HL-60 (cell line): ENCODE measurements at regions not wholly inside any gene's neighbourhood (a gene's known extent, or its start where the extent isn't known, plus 50 kb on each side); places are given as distances from the start of the nearest gene placed in this dataset.

Experiments
- DNase-seq, 2 experiments: peaks; one replicate each; pipeline ENCODE4 v3.0.0-alpha.2; 2010 to 2020; ENCODE audit warnings: low read depth in 1 of 2, low spot score in 1 of 2
- H3K27ac ChIP-seq: fragments of 250-450 bp; sonication (Bioruptor Pico); replicated peaks from 2 replicates; pipeline ENCODE4 v1.5.1; 2020; ENCODE audit warnings: mild to moderate bottlenecking, moderate library complexity
- H3K27me3 ChIP-seq: fragments of 250-450 bp; sonication (Bioruptor Pico); 2 replicates; pipeline ENCODE4 v1.5.1; 2021; ENCODE audit warnings: mild to moderate bottlenecking, moderate library complexity; ENCODE audit not compliant: insufficient read depth, poor library complexity, severe bottlenecking
- H3K4me3 ChIP-seq: replicated peaks from 2 replicates; pipeline ENCODE4 v1.5.1; 2011; ENCODE audit warnings: mild to moderate bottlenecking, control low read depth, low read length; ENCODE audit not compliant: insufficient read depth
- GABPA ChIP-seq: IDR thresholded peaks from 2 replicates; pipeline ENCODE4 v1.6.1; 2012; ENCODE audit warnings: low read depth
- POLR2AphosphoS5 ChIP-seq: IDR thresholded peaks from 2 replicates; pipeline ENCODE4 v1.6.1; 2012; ENCODE audit warnings: low read depth
- SPI1 ChIP-seq: IDR thresholded peaks from 2 replicates; pipeline ENCODE4 v1.6.1; 2012; ENCODE audit warnings: low read depth, mild to moderate bottlenecking, borderline replicate concordance
- TF ChIP-seq, protein P1 (sequence below): IDR thresholded peaks from one replicate; pipeline ENCODE4 v1.5.1; 2011; ENCODE audit warnings: low read length, control low read depth, inconsistent platforms; ENCODE audit not compliant: insufficient read depth
- TF ChIP-seq, protein P2 (sequence below): IDR thresholded peaks from 2 replicates; pipeline ENCODE4 v1.6.1; 2012; ENCODE audit warnings: low read depth; ENCODE audit not compliant: insufficient replicate concordance

DNA sequence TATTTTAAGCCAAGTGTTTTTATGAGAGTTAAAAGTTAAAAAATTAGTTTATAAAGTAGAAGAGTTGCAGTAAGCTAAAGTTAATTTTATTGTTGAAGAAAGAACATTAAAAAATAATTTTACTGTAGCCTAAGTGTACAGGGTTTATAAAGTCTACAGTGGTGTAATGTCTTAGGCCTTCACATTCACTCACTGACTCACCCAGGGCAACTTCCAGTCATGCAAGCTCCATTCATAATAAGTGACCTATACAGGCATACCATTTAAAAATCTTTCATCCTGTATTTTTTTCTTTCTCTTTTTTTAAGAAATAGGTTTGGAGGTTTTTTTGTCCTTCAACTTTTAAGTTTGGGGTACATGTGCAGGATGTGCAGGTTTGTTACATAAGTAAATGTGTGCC lies 87.9 kb upstream of the NR3C2 start:
- TF ChIP-seq POLR2AphosphoS5 (no peak), SPI1 (no peak), GABPA (no peak)
- TF ChIP-seq, protein P1, sequence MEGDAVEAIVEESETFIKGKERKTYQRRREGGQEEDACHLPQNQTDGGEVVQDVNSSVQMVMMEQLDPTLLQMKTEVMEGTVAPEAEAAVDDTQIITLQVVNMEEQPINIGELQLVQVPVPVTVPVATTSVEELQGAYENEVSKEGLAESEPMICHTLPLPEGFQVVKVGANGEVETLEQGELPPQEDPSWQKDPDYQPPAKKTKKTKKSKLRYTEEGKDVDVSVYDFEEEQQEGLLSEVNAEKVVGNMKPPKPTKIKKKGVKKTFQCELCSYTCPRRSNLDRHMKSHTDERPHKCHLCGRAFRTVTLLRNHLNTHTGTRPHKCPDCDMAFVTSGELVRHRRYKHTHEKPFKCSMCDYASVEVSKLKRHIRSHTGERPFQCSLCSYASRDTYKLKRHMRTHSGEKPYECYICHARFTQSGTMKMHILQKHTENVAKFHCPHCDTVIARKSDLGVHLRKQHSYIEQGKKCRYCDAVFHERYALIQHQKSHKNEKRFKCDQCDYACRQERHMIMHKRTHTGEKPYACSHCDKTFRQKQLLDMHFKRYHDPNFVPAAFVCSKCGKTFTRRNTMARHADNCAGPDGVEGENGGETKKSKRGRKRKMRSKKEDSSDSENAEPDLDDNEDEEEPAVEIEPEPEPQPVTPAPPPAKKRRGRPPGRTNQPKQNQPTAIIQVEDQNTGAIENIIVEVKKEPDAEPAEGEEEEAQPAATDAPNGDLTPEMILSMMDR = no peak
- TF ChIP-seq, protein P2, sequence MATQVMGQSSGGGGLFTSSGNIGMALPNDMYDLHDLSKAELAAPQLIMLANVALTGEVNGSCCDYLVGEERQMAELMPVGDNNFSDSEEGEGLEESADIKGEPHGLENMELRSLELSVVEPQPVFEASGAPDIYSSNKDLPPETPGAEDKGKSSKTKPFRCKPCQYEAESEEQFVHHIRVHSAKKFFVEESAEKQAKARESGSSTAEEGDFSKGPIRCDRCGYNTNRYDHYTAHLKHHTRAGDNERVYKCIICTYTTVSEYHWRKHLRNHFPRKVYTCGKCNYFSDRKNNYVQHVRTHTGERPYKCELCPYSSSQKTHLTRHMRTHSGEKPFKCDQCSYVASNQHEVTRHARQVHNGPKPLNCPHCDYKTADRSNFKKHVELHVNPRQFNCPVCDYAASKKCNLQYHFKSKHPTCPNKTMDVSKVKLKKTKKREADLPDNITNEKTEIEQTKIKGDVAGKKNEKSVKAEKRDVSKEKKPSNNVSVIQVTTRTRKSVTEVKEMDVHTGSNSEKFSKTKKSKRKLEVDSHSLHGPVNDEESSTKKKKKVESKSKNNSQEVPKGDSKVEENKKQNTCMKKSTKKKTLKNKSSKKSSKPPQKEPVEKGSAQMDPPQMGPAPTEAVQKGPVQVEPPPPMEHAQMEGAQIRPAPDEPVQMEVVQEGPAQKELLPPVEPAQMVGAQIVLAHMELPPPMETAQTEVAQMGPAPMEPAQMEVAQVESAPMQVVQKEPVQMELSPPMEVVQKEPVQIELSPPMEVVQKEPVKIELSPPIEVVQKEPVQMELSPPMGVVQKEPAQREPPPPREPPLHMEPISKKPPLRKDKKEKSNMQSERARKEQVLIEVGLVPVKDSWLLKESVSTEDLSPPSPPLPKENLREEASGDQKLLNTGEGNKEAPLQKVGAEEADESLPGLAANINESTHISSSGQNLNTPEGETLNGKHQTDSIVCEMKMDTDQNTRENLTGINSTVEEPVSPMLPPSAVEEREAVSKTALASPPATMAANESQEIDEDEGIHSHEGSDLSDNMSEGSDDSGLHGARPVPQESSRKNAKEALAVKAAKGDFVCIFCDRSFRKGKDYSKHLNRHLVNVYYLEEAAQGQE = no peak
- Histone ChIP-seq H3K27me3 (no peaks in the 10 kb centered on the region), H3K4me3 (no peak overlapping the region), H3K27ac (no peak overlapping the region)
- DNase-seq = no peak

DNA sequence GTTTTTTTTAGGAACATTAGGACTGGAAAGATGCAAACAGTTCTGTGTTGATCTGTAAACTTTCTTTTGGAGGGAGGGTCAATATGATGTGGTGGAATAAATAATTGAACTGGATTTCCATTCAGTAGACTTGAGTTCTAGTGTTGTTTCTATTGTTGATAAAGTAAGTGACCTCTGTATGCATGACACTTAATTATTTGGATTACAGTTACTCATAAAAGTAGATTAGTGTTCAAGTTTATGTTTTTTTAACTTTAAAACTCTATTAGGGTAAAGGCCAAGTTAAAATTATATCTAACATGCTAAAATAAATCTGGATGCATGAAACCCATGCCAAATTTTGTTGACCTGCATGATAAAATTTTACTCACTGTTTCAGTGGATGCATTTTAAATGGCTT lies 85.4 kb upstream of the NR3C2 start:
- Histone ChIP-seq H3K27me3 (no peaks in the 10 kb centered on the region), H3K27ac (no peak overlapping the region), H3K4me3 (no peak overlapping the region)
- TF ChIP-seq SPI1 (no peak), POLR2AphosphoS5 (no peak), GABPA (no peak)
- TF ChIP-seq, protein P2 = no peak
- TF ChIP-seq, protein P1 = no peak
- DNase-seq = no peak

DNA sequence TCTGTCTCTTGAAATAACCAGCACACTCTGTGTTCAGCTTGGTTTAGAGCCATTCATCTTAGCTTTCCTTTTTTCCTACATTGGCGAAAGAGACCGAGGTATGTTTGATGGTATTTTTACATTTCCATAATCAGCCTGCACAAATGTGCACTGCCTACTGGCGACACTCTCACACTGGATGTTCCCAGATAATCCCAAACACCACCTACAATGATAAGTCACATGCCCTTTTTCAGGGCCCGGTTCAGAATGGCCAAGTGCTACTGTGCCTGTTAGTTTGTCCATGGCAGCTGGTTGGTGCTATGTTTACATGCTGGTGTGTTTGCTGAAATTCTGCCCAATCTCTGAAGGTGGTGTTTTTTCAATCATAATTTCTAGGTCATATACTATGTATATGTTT lies 80.8 kb upstream of the NR3C2 start:
- Histone ChIP-seq H3K4me3 (no peak overlapping the region), H3K27me3 (no peaks in the 10 kb centered on the region), H3K27ac (no peak overlapping the region)
- TF ChIP-seq, protein P1 = no peak
- TF ChIP-seq, protein P2 = no peak
- no peak for TF ChIP-seq POLR2AphosphoS5
- TF ChIP-seq SPI1 = no peak
- no peak for TF ChIP-seq GABPA
- no peak for DNase-seq
